ENCODE measurements at regions not wholly inside any gene's neighbourhood (a gene's known extent, or its start where the extent isn't known, plus 50 kb on each side); places are given as distances from the start of the nearest gene placed in this dataset.
A peak's percentile ranks its signal among the peaks of the same experiment; 100 is the strongest.

DNA sequence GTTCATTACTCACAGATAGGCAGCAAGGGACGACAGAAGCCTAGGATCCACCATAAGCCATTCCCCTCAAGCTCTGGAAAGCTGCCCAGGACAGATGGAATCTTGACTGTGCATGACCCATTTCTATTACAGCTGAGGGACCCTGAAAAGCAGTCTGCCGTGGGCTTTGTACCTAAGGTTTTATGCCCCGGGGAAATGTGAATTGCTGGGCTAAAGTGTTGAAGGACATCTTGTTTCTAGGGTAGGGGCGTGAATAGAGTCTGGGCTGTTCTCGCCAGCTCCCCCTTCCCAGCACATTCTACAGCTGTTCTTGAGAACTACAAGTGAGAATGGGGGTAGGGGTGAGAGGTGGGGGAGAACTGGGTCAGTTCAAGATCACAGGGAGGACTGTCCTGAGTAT, 53.6 kb upstream of the TMTC4 start:
- H3K4me1 Mint-ChIP-seq = no peaks in the 10 kb centered on the region
- no peak for DNase-seq (ENCODE audit: low spot score)
- no peaks in the 10 kb centered on the region for H3F3A ChIP-seq (replicated peaks; ENCODE audit: low read depth)
- no peak overlapping the region for H2AFZ ChIP-seq
- no peaks in the 10 kb centered on the region for H3K36me3 ChIP-seq (ENCODE audit: insufficient read depth)
- H3K36me3 Mint-ChIP-seq (ENCODE audit: low read depth) = no peaks in the 10 kb centered on the region
- no peak overlapping the region for H3K4me3 Mint-ChIP-seq
- TF ChIP-seq, protein P1, sequence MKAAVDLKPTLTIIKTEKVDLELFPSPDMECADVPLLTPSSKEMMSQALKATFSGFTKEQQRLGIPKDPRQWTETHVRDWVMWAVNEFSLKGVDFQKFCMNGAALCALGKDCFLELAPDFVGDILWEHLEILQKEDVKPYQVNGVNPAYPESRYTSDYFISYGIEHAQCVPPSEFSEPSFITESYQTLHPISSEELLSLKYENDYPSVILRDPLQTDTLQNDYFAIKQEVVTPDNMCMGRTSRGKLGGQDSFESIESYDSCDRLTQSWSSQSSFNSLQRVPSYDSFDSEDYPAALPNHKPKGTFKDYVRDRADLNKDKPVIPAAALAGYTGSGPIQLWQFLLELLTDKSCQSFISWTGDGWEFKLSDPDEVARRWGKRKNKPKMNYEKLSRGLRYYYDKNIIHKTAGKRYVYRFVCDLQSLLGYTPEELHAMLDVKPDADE (IDR thresholded peaks at IDR 0.05) = no peak
- TF ChIP-seq JUNB (IDR thresholded peaks at IDR 0.05; ENCODE audit: unreplicated experiment) (no peak), POLR2AphosphoS5 (IDR thresholded peaks at IDR 0.05; ENCODE audit: low read depth) (no peak), ZNF114 (CRISPR knock-in tag; IDR thresholded peaks at IDR 0.05) (no peak), ZNF331 (CRISPR knock-in tag; IDR thresholded peaks at IDR 0.05; ENCODE audit: low read depth) (no peak), EZH2 (IDR thresholded peaks at IDR 0.05; ENCODE audit: low read depth, unreplicated experiment) (no peak)
- 0 out of 2 replicates have a peak, but pooled peaks cover 2% of the 10 kb centered on the region for H3K9me2 ChIP-seq (ENCODE audit: insufficient read depth)
- H3K27me3 ChIP-seq (ENCODE audit: insufficient read depth) = no peaks in the 10 kb centered on the region
- no peak for ATAC-seq
- H3K27ac ChIP-seq (ENCODE audit: low read depth) = no peak overlapping the region
- no peaks in the 10 kb centered on the region for H3K27me3 Mint-ChIP-seq (ENCODE audit: insufficient read depth, low read depth, poor library complexity)
- no peak overlapping the region for H3K27ac Mint-ChIP-seq
- no peaks in the 10 kb centered on the region for H3K4me1 ChIP-seq (ENCODE audit: insufficient read depth)
- no peaks in the 10 kb centered on the region for H4K20me1 ChIP-seq (replicated peaks; ENCODE audit: insufficient read depth)
- H3K9me3 Mint-ChIP-seq = peaks cover 6% of the 10 kb centered on the region; the same call in 2 of the 3 replicates
- H3K4me2 ChIP-seq = no peak overlapping the region
- no peaks in the 10 kb centered on the region for H3K79me2 ChIP-seq (replicated peaks; ENCODE audit: insufficient read depth)
- no peak overlapping the region for H3K4me3 ChIP-seq

DNA sequence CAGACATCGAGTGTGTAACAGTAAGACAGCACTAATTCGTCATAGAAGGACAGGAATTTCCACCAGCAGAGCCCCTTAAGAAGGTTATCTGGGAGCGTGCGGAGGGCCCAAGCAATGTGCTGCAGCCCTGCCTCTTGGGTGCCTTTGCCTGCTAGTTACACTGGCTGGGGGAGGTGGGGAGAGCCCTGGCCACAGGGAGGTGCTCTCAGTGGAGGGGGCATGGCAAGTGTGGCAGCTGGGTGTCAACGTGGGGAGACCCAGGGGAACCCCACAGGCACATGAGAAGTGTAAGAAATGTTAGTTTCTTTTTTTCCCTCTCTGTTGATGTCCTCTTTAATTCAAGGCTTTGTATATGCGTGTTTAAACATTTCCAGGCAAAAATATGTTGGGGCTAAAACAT, 50.9 kb upstream of the TMTC4 start:
- DNase-seq (ENCODE audit: low spot score) = no peak
- TF ChIP-seq, protein P1 (IDR thresholded peaks at IDR 0.05) = no peak
- TF ChIP-seq, protein P2, sequence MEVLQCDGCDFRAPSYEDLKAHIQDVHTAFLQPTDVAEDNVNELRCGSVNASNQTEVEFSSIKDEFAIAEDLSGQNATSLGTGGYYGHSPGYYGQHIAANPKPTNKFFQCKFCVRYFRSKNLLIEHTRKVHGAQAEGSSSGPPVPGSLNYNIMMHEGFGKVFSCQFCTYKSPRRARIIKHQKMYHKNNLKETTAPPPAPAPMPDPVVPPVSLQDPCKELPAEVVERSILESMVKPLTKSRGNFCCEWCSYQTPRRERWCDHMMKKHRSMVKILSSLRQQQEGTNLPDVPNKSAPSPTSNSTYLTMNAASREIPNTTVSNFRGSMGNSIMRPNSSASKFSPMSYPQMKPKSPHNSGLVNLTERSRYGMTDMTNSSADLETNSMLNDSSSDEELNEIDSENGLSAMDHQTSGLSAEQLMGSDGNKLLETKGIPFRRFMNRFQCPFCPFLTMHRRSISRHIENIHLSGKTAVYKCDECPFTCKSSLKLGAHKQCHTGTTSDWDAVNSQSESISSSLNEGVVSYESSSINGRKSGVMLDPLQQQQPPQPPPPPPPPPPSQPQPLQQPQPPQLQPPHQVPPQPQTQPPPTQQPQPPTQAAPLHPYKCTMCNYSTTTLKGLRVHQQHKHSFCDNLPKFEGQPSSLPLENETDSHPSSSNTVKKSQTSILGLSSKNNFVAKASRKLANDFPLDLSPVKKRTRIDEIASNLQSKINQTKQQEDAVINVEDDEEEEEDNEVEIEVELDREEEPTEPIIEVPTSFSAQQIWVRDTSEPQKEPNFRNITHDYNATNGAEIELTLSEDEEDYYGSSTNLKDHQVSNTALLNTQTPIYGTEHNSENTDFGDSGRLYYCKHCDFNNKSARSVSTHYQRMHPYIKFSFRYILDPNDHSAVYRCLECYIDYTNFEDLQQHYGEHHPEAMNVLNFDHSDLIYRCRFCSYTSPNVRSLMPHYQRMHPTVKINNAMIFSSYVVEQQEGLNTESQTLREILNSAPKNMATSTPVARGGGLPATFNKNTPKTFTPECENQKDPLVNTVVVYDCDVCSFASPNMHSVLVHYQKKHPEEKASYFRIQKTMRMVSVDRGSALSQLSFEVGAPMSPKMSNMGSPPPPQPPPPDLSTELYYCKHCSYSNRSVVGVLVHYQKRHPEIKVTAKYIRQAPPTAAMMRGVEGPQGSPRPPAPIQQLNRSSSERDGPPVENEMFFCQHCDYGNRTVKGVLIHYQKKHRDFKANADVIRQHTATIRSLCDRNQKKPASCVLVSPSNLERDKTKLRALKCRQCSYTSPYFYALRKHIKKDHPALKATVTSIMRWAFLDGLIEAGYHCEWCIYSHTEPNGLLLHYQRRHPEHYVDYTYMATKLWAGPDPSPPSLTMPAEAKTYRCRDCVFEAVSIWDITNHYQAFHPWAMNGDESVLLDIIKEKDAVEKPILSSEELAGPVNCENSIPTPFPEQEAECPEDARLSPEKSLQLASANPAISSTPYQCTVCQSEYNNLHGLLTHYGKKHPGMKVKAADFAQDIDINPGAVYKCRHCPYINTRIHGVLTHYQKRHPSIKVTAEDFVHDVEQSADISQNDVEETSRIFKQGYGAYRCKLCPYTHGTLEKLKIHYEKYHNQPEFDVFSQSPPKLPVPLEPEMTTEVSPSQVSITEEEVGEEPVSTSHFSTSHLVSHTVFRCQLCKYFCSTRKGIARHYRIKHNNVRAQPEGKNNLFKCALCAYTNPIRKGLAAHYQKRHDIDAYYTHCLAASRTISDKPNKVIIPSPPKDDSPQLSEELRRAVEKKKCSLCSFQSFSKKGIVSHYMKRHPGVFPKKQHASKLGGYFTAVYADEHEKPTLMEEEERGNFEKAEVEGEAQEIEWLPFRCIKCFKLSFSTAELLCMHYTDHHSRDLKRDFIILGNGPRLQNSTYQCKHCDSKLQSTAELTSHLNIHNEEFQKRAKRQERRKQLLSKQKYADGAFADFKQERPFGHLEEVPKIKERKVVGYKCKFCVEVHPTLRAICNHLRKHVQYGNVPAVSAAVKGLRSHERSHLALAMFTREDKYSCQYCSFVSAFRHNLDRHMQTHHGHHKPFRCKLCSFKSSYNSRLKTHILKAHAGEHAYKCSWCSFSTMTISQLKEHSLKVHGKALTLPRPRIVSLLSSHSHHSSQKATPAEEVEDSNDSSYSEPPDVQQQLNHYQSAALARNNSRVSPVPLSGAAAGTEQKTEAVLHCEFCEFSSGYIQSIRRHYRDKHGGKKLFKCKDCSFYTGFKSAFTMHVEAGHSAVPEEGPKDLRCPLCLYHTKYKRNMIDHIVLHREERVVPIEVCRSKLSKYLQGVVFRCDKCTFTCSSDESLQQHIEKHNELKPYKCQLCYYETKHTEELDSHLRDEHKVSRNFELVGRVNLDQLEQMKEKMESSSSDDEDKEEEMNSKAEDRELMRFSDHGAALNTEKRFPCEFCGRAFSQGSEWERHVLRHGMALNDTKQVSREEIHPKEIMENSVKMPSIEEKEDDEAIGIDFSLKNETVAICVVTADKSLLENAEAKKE (CRISPR knock-in tag; IDR thresholded peaks at IDR 0.05) = no peak
- no peak for TF ChIP-seq ZNF114 (CRISPR knock-in tag; IDR thresholded peaks at IDR 0.05)
- TF ChIP-seq ZNF331 (CRISPR knock-in tag; IDR thresholded peaks at IDR 0.05; ENCODE audit: low read depth) = no peak
- TF ChIP-seq, protein P3, sequence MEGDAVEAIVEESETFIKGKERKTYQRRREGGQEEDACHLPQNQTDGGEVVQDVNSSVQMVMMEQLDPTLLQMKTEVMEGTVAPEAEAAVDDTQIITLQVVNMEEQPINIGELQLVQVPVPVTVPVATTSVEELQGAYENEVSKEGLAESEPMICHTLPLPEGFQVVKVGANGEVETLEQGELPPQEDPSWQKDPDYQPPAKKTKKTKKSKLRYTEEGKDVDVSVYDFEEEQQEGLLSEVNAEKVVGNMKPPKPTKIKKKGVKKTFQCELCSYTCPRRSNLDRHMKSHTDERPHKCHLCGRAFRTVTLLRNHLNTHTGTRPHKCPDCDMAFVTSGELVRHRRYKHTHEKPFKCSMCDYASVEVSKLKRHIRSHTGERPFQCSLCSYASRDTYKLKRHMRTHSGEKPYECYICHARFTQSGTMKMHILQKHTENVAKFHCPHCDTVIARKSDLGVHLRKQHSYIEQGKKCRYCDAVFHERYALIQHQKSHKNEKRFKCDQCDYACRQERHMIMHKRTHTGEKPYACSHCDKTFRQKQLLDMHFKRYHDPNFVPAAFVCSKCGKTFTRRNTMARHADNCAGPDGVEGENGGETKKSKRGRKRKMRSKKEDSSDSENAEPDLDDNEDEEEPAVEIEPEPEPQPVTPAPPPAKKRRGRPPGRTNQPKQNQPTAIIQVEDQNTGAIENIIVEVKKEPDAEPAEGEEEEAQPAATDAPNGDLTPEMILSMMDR (conservative IDR thresholded peaks at IDR 0.05; ENCODE audit: low read depth in 2 of 2) = 0 out of 4 replicates have a peak, but pooled peaks of 1 of the 2 experiments have one; percentile 28
- no peak for TF ChIP-seq NANOG (IDR thresholded peaks at IDR 0.05; ENCODE audit: borderline replicate concordance)
- TF ChIP-seq POLR2AphosphoS5 (IDR thresholded peaks at IDR 0.05; ENCODE audit: low read depth) = no peak
- Histone ChIP-seq H4K20me1 (replicated peaks; ENCODE audit: insufficient read depth) (no peaks in the 10 kb centered on the region), H2AFZ (no peak overlapping the region), H3K9me2 (ENCODE audit: insufficient read depth) (no peaks in the 10 kb centered on the region), H3K79me2 (replicated peaks; ENCODE audit: insufficient read depth) (no peaks in the 10 kb centered on the region), H3K4me2 (no peak overlapping the region), H3K27ac (ENCODE audit: low read depth) (no peak overlapping the region), H3K36me3 (ENCODE audit: insufficient read depth) (no peaks in the 10 kb centered on the region), H3K27me3 (ENCODE audit: insufficient read depth) (no peaks in the 10 kb centered on the region), H3K4me1 (ENCODE audit: insufficient read depth) (no peaks in the 10 kb centered on the region), H3F3A (replicated peaks; ENCODE audit: low read depth) (no peaks in the 10 kb centered on the region), H3K4me3 (no peak overlapping the region)
- H3K4me3 Mint-ChIP-seq = no peak overlapping the region
- H3K27ac Mint-ChIP-seq = no peak overlapping the region; the same call in 1 of the 2 replicates
- no peaks in the 10 kb centered on the region; the same call in 2 of the 3 replicates for H3K4me1 Mint-ChIP-seq
- H3K9me3 Mint-ChIP-seq = peaks cover 6% of the 10 kb centered on the region; the same call in 1 of the 3 replicates
- no peaks in the 10 kb centered on the region for H3K36me3 Mint-ChIP-seq (ENCODE audit: low read depth)
- H3K27me3 Mint-ChIP-seq (ENCODE audit: insufficient read depth, low read depth, poor library complexity) = no peaks in the 10 kb centered on the region
- no peak for ATAC-seq

All from GM23338 (cell line).